Spleen (tissue), 11 donors: ENCODE measurements at regions not wholly inside any gene's neighbourhood (a gene's known extent, or its start where the extent isn't known, plus 50 kb on each side); places are given as distances from the start of the nearest gene placed in this dataset.

Experiments
- DNase-seq: peaks from one replicate; pipeline ENCODE4 v3.0.0-alpha.2; 2020
- H3K27ac ChIP-seq, 8 donors: fragments of 200-600 bp; sonication (generic) in 7 of 8; 1 replicate in 4 of 8; 2 replicates in 4 of 8; pipeline versions ENCODE4 v1.5.0 to v1.8.0; 2016 to 2021; ENCODE audit warnings: inconsistent platforms in 4 of 8, mild to moderate bottlenecking in 4 of 8, moderate library complexity in 1 of 8
- H3K27me3 ChIP-seq, 7 donors: fragments of 200-600 bp; sonication (generic) in 6 of 7; replicated peaks in 1 of 7; 1 replicate in 4 of 7; 2 replicates in 3 of 7; pipeline versions ENCODE4 v1.5.0 to v1.8.0; 2016 to 2021; ENCODE audit warnings: inconsistent platforms in 3 of 7, mild to moderate bottlenecking in 1 of 7
- H3K36me3 ChIP-seq, 6 donors: fragments of 200-600 bp; sonication (generic) in 5 of 6; 1 replicate in 4 of 6; 2 replicates in 2 of 6; pipeline versions ENCODE4 v1.5.0 to v1.8.0; 2016 to 2021; ENCODE audit warnings: inconsistent platforms in 2 of 6
- H3K4me1 ChIP-seq, 6 donors: fragments of 200-600 bp; sonication (generic) in 5 of 6; 1 replicate in 3 of 6; 2 replicates in 3 of 6; pipeline versions ENCODE4 v1.5.0 to v1.8.0; 2016 to 2021; ENCODE audit warnings: inconsistent platforms in 3 of 6
- H3K4me3 ChIP-seq, 8 donors: fragments of 200-600 bp; sonication (generic) in 7 of 8; 1 replicate in 4 of 8; 2 replicates in 4 of 8; pipeline versions ENCODE4 v1.5.0 to v1.8.0; 2016 to 2021; ENCODE audit warnings: inconsistent platforms in 4 of 8, mild to moderate bottlenecking in 4 of 8, moderate library complexity in 2 of 8
- H3K9me3 ChIP-seq, 8 donors: fragments of 200-600 bp; sonication (generic) in 7 of 8; 1 replicate in 4 of 8; 2 replicates in 4 of 8; pipeline versions ENCODE4 v1.5.0 to v1.8.0; 2016 to 2021; ENCODE audit warnings: inconsistent platforms in 4 of 8
- CTCF ChIP-seq, 11 experiments: fragments of 200-600 bp in 7 of 11; fragments of 450-650 bp in 4 of 11; sonication (generic) in 4 of 11; IDR thresholded peaks in 8 of 11; conservative IDR thresholded peaks in 3 of 11; 1 replicate in 7 of 11; 2 replicates in 4 of 11; pipeline versions ENCODE4 v1.4.0 to v1.8.0; 2016 to 2021; ENCODE audit warnings: antibody characterized with exemption in 11 of 11, inconsistent platforms in 4 of 11, mild to moderate bottlenecking in 1 of 11
- POLR2A ChIP-seq, 3 donors: fragments of 450-650 bp; IDR thresholded peaks; one replicate each; pipeline ENCODE4 v1.5.1; 2017; ENCODE audit warnings: antibody characterized with exemption in 3 of 3, mild to moderate bottlenecking in 1 of 3
- POLR2AphosphoS5 ChIP-seq, 3 donors: sonication (generic); formaldehyde crosslinking; IDR thresholded peaks; one replicate each; pipeline ENCODE4 v1.5.1; 2017; ENCODE audit warnings: antibody characterized with exemption in 3 of 3
- WGBS, 5 donors: extraction: QIAGEN DNeasy Blood & Tissue Kit in 3 of 5; methylation state at CpG; one replicate each; pipeline versions ENCODE4 v1.1.5 to v1.1.7; 2013 to 2018; 5-methylcytosine and 5-hydroxymethylcytosine counted together
- intact Hi-C: fragments of 100-400 bp; cut with DNase I; formaldehyde crosslinking; loops from one replicate; pipeline ENCODE4 v1.15.0; 2023; ENCODE audit warnings: low total_unique reads
- donor health status: healthy with polysubstance abuse.
- donor health status: DM: no; HTN: no; CAD: no; lungs with moderate emphysema.
- donor health status: DM: no; HTN: no; CAD: no.
- donor health status: Bipolar disorder and iron deficiency.
- donor health status: healthy.
- donor health status: DM: no; HTN: no; CAD: no.
- donor health status: DM: yes; HTN: yes; CAD: no.

- intact Hi-C loops: no loop called here
- Histone ChIP-seq H3K4me3 (no peak overlapping the region), H3K27me3 (no peaks in the 10 kb centered on the region), H3K4me1 (no peaks in the 10 kb centered on the region), H3K36me3 (no peaks in the 10 kb centered on the region), H3K27ac (no peak overlapping the region), H3K9me3 (peaks cover 4 to 66% (median 46%) of the 10 kb centered on the region in 8 donors)
- TF ChIP-seq POLR2A (IDR thresholded peaks at IDR 0.05): no peak
- no peak for TF ChIP-seq CTCF (IDR thresholded peaks at IDR 0.05 in 8 of 11, conservative IDR thresholded peaks at IDR 0.05 in 3 of 11)
- no peak for TF ChIP-seq POLR2AphosphoS5 (IDR thresholded peaks at IDR 0.05)
- 73 to 90% (median 83%) methylated on average over 5 of the region's 5 CpGs for WGBS, 5 donors
- DNase-seq: no peak
Measured at GRCh38 chr3:13972679-13973379, 93.0 kb upstream of the WNT7A start.

GRCh38 chr3:13966302-13966701 is 86.4 kb upstream of the WNT7A start:
- no peaks in the 10 kb centered on the region for H3K4me1 ChIP-seq

GRCh38 chr3:13963137-13963886 is 83.4 kb upstream of the WNT7A start:
- no peak for DNase-seq

More at GRCh38 chr3:13966302-13966701, 86.4 kb upstream of the WNT7A start:
- peaks cover 0 to 22% (median 9%) of the 10 kb centered on the region in 8 donors for H3K9me3 ChIP-seq
- no peak for TF ChIP-seq POLR2A (IDR thresholded peaks at IDR 0.05)
- TF ChIP-seq POLR2AphosphoS5 (IDR thresholded peaks at IDR 0.05): no peak
- 64 to 78% (median 74%) methylated on average over 3 of the region's 3 CpGs for WGBS, 5 donors
- no peaks in the 10 kb centered on the region for H3K36me3 ChIP-seq
- intact Hi-C loops: no loop called here
- H3K27me3 ChIP-seq: peaks cover 0 to 7% (median 0%) of the 10 kb centered on the region in 7 donors
- H3K4me3 ChIP-seq: no peak overlapping the region
- H3K27ac ChIP-seq: no peak overlapping the region
- DNase-seq: no peak

More at GRCh38 chr3:13963137-13963886, 83.4 kb upstream of the WNT7A start:
- no peaks in the 10 kb centered on the region for H3K36me3 ChIP-seq
- intact Hi-C loops: no loop called here
- no peaks in the 10 kb centered on the region for H3K4me1 ChIP-seq
- peaks cover 0 to 7% (median 0%) of the 10 kb centered on the region in 7 donors for H3K27me3 ChIP-seq
- H3K9me3 ChIP-seq: peaks cover 0 to 2% (median 0%) of the 10 kb centered on the region in 8 donors
- TF ChIP-seq POLR2AphosphoS5 (IDR thresholded peaks at IDR 0.05): no peak
- no peak for TF ChIP-seq POLR2A (IDR thresholded peaks at IDR 0.05)
- no peak for TF ChIP-seq CTCF (IDR thresholded peaks at IDR 0.05 in 8 of 11, conservative IDR thresholded peaks at IDR 0.05 in 3 of 11)
- WGBS, 5 donors: 89 to 95% (median 93%) methylated on average over 4 of the region's 4 CpGs
- no peak overlapping the region for H3K4me3 ChIP-seq
- no peak overlapping the region for H3K27ac ChIP-seq
